K562 (cell line): ENCODE measurements at regions not wholly inside any gene's neighbourhood (a gene's known extent, or its start where the extent isn't known, plus 50 kb on each side); places are given as distances from the start of the nearest gene placed in this dataset.

Source experiments
- ATAC-seq: fragments of 200-7000 bp; cut with Tn5 transposase; 3 replicates; pipeline ENCODE4 v1.9.1; 2020; ENCODE audit warnings: moderate library complexity
- BruUV-seq: library from RNA; stranded (reverse); fragments of 400-500 nt; replicated peaks from 2 replicates; lab custom pipeline; 2021; lab: Mats Ljungman, UMichigan
- CTCF ChIA-PET: fragments of 300-600 bp; formaldehyde crosslinking; extraction: SDS; loops from one replicate; lab custom pipeline; 2021; ENCODE audit warnings: low intra/inter-chr PET ratio; lab: Yijun Ruan, JAX
- POLR2A ChIA-PET: fragments of 300-600, 350-650 bp; sonication (Branson Sonifier 250); formaldehyde crosslinking; extraction: SDS; loops from one replicate; lab custom pipeline; 2021; ENCODE audit warnings: antibody characterized with exemption, inconsistent platforms; lab: Yijun Ruan, JAX
- DNase-seq, 4 experiments: peaks; one replicate each; pipeline versions ENCODE4 v3.0.0 to v3.0.0-alpha.2; 2011 to 2018; ENCODE audit warnings: low spot score in 3 of 4, mixed read lengths in 3 of 4; ENCODE audit errors: extremely low read depth in 1 of 4
- FAIRE-seq: peaks from 2 replicates; lab custom pipeline; 2011; peaks lifted over from hg19 to GRCh38; lab: Jason Lieb, UNC
- H2AFZ ChIP-seq: 2 replicates; pipeline ENCODE4 v1.6.0; 2011; ENCODE audit warnings: low read depth, low read length, control low read depth, inconsistent platforms
- H3K27ac ChIP-seq: fragments of 200-600 bp; 3 replicates; pipeline ENCODE4 v1.8.0; 2011; ENCODE audit warnings: low read depth, mild to moderate bottlenecking, control low read depth, inconsistent platforms, low read length, moderate library complexity, mixed read lengths; ENCODE audit errors: extremely low read depth
- H3K27me3 ChIP-seq, 2 experiments: fragments of 300-600 bp in 1 of 2; 2 replicates in 1 of 2; 3 replicates in 1 of 2; pipeline versions ENCODE4 v1.6.0 to v1.8.0; 2011; ENCODE audit warnings: inconsistent platforms in 2 of 2, low read length in 2 of 2, mild to moderate bottlenecking in 1 of 2, mixed read lengths in 1 of 2, moderate library complexity in 1 of 2; ENCODE audit not compliant: control insufficient read depth in 2 of 2, insufficient read depth in 2 of 2
- H3K36me3 ChIP-seq: fragments of 300-600 bp; 3 replicates; pipeline ENCODE4 v1.8.0; 2011; ENCODE audit warnings: mild to moderate bottlenecking, low read length, inconsistent platforms; ENCODE audit not compliant: control insufficient read depth, insufficient read depth
- H3K4me1 ChIP-seq, 2 experiments: fragments of 200-600 bp in 1 of 2; replicated peaks in 1 of 2; 2 replicates in 1 of 2; 3 replicates in 1 of 2; pipeline versions ENCODE4 v1.5.1 to v1.8.0; 2011; ENCODE audit warnings: inconsistent platforms in 2 of 2, low read length in 2 of 2, mild to moderate bottlenecking in 1 of 2, mixed read lengths in 1 of 2, moderate library complexity in 1 of 2; ENCODE audit not compliant: control insufficient read depth in 2 of 2, insufficient read depth in 2 of 2
- H3K4me2 ChIP-seq: 2 replicates; pipeline ENCODE4 v1.6.1; 2011; ENCODE audit warnings: low read length, control low read depth, inconsistent platforms, mixed read lengths; ENCODE audit not compliant: insufficient read depth
- H3K4me3 ChIP-seq: fragments of 200-600 bp; sonication (generic), shearing (Covaris generic); 2 replicates; pipeline ENCODE4 v1.5.1; 2016; ENCODE audit warnings: control low read depth, inconsistent platforms
- H3K79me2 ChIP-seq: fragments of 200-600 bp; 3 replicates; pipeline ENCODE4 v1.8.0; 2011; ENCODE audit warnings: low read length, inconsistent platforms; ENCODE audit not compliant: control insufficient read depth, insufficient read depth
- H3K9ac ChIP-seq, 2 experiments: 2 replicates each; pipeline versions ENCODE4 v1.6.0 to v1.6.1; 2011; ENCODE audit warnings: low read depth in 2 of 2, low read length in 2 of 2, control low read depth in 1 of 2, inconsistent platforms in 1 of 2, mild to moderate bottlenecking in 1 of 2, mixed read lengths in 1 of 2; ENCODE audit not compliant: insufficient read depth in 1 of 2
- H3K9me1 ChIP-seq: one replicate; pipeline ENCODE4 v1.6.0; 2011; ENCODE audit warnings: inconsistent platforms, mild to moderate bottlenecking, low read length, moderate library complexity; ENCODE audit not compliant: control insufficient read depth, insufficient read depth
- H3K9me3 ChIP-seq: replicated peaks from 2 replicates; pipeline ENCODE4 v1.5.1; 2011; ENCODE audit warnings: low read depth, low read length, inconsistent platforms; ENCODE audit not compliant: control insufficient read depth, insufficient read depth
- H4K20me1 ChIP-seq: replicated peaks from 2 replicates; pipeline ENCODE4 v1.6.1; 2011; ENCODE audit warnings: low read length, inconsistent platforms, mixed read lengths; ENCODE audit not compliant: control insufficient read depth, insufficient read depth
- FUS ChIP-seq: fragments of 200-400 bp; formaldehyde crosslinking; optimal IDR thresholded peaks from 2 replicates; pipeline ENCODE3; 2017; ENCODE audit warnings: low read depth, low read length
- GABPB2 ChIP-seq: fragments of 250-450 bp; sonication (Bioruptor Pico); conservative IDR thresholded peaks from 2 replicates; pipeline ENCODE4 v1.5.1; 2021; ENCODE audit warnings: mild to moderate bottlenecking
- HSF4 ChIP-seq: fragments of 250-450 bp; sonication (Bioruptor Pico); IDR thresholded peaks from 2 replicates; pipeline ENCODE4 v2.1.2; 2022; ENCODE audit warnings: mild to moderate bottlenecking, moderate library complexity, borderline replicate concordance
- TFAM ChIP-seq: fragments of 250-450 bp; sonication (Bioruptor Pico); conservative IDR thresholded peaks from 2 replicates; pipeline ENCODE4 v1.5.0; 2021; ENCODE audit warnings: mild to moderate bottlenecking, moderate library complexity
- WGBS: fragments of 100-300 bp; shearing (Covaris generic); methylation state at CpG from one replicate; pipeline ENCODE4 v1.1.6; 2016; ENCODE audit warnings: low coverage, mixed read lengths; ENCODE audit not compliant: insufficient coverage; ENCODE audit errors: missing lambda C conversion rate; 5-methylcytosine and 5-hydroxymethylcytosine counted together
- in situ Hi-C: fragments of 300-500 bp; cut with MboI; formaldehyde crosslinking; loops from 4 replicates; pipeline ENCODE4 v1.15.0; 2018; ENCODE audit warnings: inconsistent platforms, mixed read lengths
- intact Hi-C: fragments of 100-400 bp; cut with micrococcal nuclease; formaldehyde crosslinking; loops from 2 replicates; pipeline ENCODE4 v1.14.2; 2022
- TF ChIP-seq, protein P1 (sequence below): sonication (generic); formaldehyde crosslinking; IDR thresholded peaks from 2 replicates; pipeline ENCODE4 v1.8.0; 2023; ENCODE audit warnings: mild to moderate bottlenecking, missing genetic modification reagents
- TF ChIP-seq, protein P2 (sequence below): fragments of 200-400 bp; formaldehyde crosslinking; IDR thresholded peaks from 2 replicates; pipeline ENCODE4 v1.6.1; 2017; ENCODE audit warnings: mild to moderate bottlenecking, low read depth, low read length, moderate library complexity
- TF ChIP-seq, protein P3 (sequence below): sonication (generic); formaldehyde crosslinking; IDR thresholded peaks from 2 replicates; pipeline ENCODE4 v1.8.0; 2022; ENCODE audit warnings: mild to moderate bottlenecking, missing genetic modification reagents, borderline replicate concordance
- TF ChIP-seq, protein P4 (sequence below): fragments of 250-450 bp; sonication (Bioruptor Pico); IDR thresholded peaks from 2 replicates; pipeline ENCODE4 v1.5.0; 2021

DNA sequence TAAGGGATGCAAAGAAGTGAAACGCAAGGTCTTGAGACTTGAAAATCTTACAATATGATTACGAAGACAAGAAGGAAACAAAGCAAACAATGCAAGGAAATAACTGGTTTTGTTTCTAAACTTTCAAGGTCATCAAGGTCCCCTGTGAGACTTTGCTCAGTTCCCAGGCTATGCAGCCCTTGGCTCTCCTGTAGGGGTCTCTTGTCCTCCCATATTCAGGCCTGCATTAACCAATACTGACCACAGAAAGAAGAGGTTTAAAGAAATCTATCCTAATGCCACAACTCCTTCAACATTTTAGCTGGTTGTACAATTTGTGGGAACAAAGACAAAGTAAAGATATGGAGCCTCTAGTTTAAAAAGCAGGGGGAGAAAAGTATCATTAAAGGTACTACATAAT is 209.2 kb downstream of the LHFPL1 start:
- CTCF ChIA-PET, result no interaction called here
- intact Hi-C loops, result no loop called here
- FAIRE-seq, result no peak

More for the DNA sequence above, 209.2 kb downstream of the LHFPL1 start:
- no peak overlapping the region for H3K9ac ChIP-seq
- H3K9me3 ChIP-seq, result no peaks in the 10 kb centered on the region
- no peaks in the 10 kb centered on the region for H3K36me3 ChIP-seq
- no peak for ATAC-seq
- BruUV-seq, result no TSS peak
- no peak overlapping the region for H3K4me3 ChIP-seq
- WGBS, result 0% methylated on average over 2 of the region's 2 CpGs
- no peak for TF ChIP-seq FUS
- TF ChIP-seq, protein P1, sequence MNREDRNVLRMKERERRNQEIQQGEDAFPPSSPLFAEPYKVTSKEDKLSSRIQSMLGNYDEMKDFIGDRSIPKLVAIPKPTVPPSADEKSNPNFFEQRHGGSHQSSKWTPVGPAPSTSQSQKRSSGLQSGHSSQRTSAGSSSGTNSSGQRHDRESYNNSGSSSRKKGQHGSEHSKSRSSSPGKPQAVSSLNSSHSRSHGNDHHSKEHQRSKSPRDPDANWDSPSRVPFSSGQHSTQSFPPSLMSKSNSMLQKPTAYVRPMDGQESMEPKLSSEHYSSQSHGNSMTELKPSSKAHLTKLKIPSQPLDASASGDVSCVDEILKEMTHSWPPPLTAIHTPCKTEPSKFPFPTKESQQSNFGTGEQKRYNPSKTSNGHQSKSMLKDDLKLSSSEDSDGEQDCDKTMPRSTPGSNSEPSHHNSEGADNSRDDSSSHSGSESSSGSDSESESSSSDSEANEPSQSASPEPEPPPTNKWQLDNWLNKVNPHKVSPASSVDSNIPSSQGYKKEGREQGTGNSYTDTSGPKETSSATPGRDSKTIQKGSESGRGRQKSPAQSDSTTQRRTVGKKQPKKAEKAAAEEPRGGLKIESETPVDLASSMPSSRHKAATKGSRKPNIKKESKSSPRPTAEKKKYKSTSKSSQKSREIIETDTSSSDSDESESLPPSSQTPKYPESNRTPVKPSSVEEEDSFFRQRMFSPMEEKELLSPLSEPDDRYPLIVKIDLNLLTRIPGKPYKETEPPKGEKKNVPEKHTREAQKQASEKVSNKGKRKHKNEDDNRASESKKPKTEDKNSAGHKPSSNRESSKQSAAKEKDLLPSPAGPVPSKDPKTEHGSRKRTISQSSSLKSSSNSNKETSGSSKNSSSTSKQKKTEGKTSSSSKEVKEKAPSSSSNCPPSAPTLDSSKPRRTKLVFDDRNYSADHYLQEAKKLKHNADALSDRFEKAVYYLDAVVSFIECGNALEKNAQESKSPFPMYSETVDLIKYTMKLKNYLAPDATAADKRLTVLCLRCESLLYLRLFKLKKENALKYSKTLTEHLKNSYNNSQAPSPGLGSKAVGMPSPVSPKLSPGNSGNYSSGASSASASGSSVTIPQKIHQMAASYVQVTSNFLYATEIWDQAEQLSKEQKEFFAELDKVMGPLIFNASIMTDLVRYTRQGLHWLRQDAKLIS (CRISPR knock-in tag), result no peak
- TF ChIP-seq, protein P2, sequence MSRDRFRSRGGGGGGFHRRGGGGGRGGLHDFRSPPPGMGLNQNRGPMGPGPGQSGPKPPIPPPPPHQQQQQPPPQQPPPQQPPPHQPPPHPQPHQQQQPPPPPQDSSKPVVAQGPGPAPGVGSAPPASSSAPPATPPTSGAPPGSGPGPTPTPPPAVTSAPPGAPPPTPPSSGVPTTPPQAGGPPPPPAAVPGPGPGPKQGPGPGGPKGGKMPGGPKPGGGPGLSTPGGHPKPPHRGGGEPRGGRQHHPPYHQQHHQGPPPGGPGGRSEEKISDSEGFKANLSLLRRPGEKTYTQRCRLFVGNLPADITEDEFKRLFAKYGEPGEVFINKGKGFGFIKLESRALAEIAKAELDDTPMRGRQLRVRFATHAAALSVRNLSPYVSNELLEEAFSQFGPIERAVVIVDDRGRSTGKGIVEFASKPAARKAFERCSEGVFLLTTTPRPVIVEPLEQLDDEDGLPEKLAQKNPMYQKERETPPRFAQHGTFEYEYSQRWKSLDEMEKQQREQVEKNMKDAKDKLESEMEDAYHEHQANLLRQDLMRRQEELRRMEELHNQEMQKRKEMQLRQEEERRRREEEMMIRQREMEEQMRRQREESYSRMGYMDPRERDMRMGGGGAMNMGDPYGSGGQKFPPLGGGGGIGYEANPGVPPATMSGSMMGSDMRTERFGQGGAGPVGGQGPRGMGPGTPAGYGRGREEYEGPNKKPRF, result no peak
- TF ChIP-seq, protein P3, sequence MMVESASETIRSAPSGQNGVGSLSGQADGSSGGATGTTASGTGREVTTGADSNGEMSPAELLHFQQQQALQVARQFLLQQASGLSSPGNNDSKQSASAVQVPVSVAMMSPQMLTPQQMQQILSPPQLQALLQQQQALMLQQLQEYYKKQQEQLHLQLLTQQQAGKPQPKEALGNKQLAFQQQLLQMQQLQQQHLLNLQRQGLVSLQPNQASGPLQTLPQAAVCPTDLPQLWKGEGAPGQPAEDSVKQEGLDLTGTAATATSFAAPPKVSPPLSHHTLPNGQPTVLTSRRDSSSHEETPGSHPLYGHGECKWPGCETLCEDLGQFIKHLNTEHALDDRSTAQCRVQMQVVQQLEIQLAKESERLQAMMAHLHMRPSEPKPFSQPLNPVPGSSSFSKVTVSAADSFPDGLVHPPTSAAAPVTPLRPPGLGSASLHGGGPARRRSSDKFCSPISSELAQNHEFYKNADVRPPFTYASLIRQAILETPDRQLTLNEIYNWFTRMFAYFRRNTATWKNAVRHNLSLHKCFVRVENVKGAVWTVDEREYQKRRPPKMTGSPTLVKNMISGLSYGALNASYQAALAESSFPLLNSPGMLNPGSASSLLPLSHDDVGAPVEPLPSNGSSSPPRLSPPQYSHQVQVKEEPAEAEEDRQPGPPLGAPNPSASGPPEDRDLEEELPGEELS, result no peak
- no peak for TF ChIP-seq TFAM (CRISPR knock-in tag)
- TF ChIP-seq GABPB2 (CRISPR knock-in tag), result no peak
- no peak for TF ChIP-seq HSF4 (CRISPR knock-in tag)
- TF ChIP-seq, protein P4, sequence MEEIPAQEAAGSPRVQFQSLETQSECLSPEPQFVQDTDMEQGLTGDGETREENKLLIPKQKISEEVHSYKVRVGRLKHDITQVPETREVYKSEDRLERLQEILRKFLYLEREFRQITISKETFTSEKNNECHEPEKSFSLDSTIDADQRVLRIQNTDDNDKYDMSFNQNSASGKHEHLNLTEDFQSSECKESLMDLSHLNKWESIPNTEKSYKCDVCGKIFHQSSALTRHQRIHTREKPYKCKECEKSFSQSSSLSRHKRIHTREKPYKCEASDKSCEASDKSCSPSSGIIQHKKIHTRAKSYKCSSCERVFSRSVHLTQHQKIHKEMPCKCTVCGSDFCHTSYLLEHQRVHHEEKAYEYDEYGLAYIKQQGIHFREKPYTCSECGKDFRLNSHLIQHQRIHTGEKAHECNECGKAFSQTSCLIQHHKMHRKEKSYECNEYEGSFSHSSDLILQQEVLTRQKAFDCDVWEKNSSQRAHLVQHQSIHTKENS (CRISPR knock-in tag), result no peak
- H3K4me1 ChIP-seq, result no peaks in the 10 kb centered on the region
- in situ Hi-C loops, result no loop called here
- no peaks in the 10 kb centered on the region for H3K27me3 ChIP-seq
- POLR2A ChIA-PET, result no interaction called here
- H3K4me2 ChIP-seq, result no peak overlapping the region
- no peaks in the 10 kb centered on the region for H3K9me1 ChIP-seq
- DNase-seq, result no peak
- H3K27ac ChIP-seq, result no peak overlapping the region
- no peaks in the 10 kb centered on the region for H3K79me2 ChIP-seq
- H4K20me1 ChIP-seq, result no peaks in the 10 kb centered on the region
- no peak overlapping the region for H2AFZ ChIP-seq
